ENCODE measurements at regions not wholly inside any gene's neighbourhood (a gene's known extent, or its start where the extent isn't known, plus 50 kb on each side); places are given as distances from the start of the nearest gene placed in this dataset.

DNA sequence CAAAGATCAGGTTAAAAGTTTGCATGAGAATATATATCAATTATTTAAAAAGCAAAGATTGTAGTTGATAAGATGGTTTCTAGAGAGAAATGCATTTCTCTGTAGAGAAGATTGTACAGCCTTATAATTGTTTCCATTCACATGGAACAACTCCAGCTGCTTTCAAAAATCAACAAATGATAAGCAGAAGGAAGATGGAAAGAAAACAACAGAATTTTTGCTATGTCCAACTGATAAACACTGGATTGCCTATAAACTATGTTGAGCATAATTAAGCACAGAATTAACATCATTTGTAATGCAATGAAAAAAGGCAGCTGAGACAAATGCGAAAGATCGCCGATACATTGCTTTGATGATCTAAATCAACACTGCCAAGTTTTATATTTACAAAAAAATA lies 89.0 kb downstream of the C3orf85 start:
- intact Hi-C loops (cut with micrococcal nuclease), result no loop called here
- no peaks in the 10 kb centered on the region for H3K36me3 ChIP-seq (ENCODE audit: control insufficient read depth in 2 of 2, extremely low read depth in 1 of 2, insufficient read depth in 2 of 2, low read length in 2 of 2)
- CTCF ChIA-PET, result no interaction called here
- H3K9me1 ChIP-seq (replicated peaks; ENCODE audit: control insufficient read depth, extremely low read depth, insufficient read depth, low read length), result no peaks in the 10 kb centered on the region
- H3K9me3 ChIP-seq (replicated peaks; ENCODE audit: control insufficient read depth, insufficient read depth, low read length), result no peaks in the 10 kb centered on the region
- H3K4me2 ChIP-seq (ENCODE audit: insufficient read depth, low read length), result no peak overlapping the region
- no peak overlapping the region for H3K4me3 ChIP-seq (replicated peaks in 1 of 3; ENCODE audit: insufficient read depth in 1 of 3, low read depth in 1 of 3, low read length in 3 of 3)
- no TSS peak for BruUV-seq (replicated peaks)
- no peaks in the 10 kb centered on the region for H3K27me3 ChIP-seq (ENCODE audit: control insufficient read depth in 2 of 2, insufficient read depth in 2 of 2, low read length in 2 of 2)
- TF ChIP-seq EZH2 (IDR thresholded peaks at IDR 0.05; ENCODE audit: borderline replicate concordance, low read depth, low read length, severe bottlenecking) (no peak), GATA2 (IDR thresholded peaks at IDR 0.05; ENCODE audit: insufficient read depth, insufficient read length, low read depth, low read length) (no peak), JUN (IDR thresholded peaks at IDR 0.05; ENCODE audit: borderline replicate concordance, insufficient read depth, insufficient read length, low read depth) (no peak), POLR2AphosphoS5 (IDR thresholded peaks at IDR 0.05; ENCODE audit: insufficient read depth, low read depth, low read length) (no peak)
- TF ChIP-seq, protein P1, sequence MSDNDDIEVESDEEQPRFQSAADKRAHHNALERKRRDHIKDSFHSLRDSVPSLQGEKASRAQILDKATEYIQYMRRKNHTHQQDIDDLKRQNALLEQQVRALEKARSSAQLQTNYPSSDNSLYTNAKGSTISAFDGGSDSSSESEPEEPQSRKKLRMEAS (IDR thresholded peaks at IDR 0.05; ENCODE audit: insufficient read depth, insufficient read length), result no peak
- FAIRE-seq (no peak), DNase-seq (ENCODE audit: low read depth, low spot score) (no peak)
- dilution Hi-C loops (cut with MboI; ENCODE audit: extremely low pct_ligation_motif_present, low sequenced_read_pairs), result no loop called here
- H4K20me1 ChIP-seq (replicated peaks; ENCODE audit: control insufficient read depth, extremely low read depth, insufficient read depth, low read length), result no peaks in the 10 kb centered on the region
- H3K4me1 ChIP-seq (ENCODE audit: control insufficient read depth, extremely low read depth, insufficient read depth, low read length), result no peaks in the 10 kb centered on the region
- no peak overlapping the region for H2AFZ ChIP-seq (ENCODE audit: low read depth, low read length)
- POLR2A ChIA-PET, result no interaction called here
- H3K27ac ChIP-seq (ENCODE audit: insufficient read depth, low read depth, low read length), result no peak overlapping the region
- no peaks in the 10 kb centered on the region for H3K79me2 ChIP-seq (ENCODE audit: control insufficient read depth, insufficient read depth, low read length)
- no peak overlapping the region for H3K9ac ChIP-seq (replicated peaks; ENCODE audit: extremely low read depth, insufficient read depth, low read length)

DNA sequence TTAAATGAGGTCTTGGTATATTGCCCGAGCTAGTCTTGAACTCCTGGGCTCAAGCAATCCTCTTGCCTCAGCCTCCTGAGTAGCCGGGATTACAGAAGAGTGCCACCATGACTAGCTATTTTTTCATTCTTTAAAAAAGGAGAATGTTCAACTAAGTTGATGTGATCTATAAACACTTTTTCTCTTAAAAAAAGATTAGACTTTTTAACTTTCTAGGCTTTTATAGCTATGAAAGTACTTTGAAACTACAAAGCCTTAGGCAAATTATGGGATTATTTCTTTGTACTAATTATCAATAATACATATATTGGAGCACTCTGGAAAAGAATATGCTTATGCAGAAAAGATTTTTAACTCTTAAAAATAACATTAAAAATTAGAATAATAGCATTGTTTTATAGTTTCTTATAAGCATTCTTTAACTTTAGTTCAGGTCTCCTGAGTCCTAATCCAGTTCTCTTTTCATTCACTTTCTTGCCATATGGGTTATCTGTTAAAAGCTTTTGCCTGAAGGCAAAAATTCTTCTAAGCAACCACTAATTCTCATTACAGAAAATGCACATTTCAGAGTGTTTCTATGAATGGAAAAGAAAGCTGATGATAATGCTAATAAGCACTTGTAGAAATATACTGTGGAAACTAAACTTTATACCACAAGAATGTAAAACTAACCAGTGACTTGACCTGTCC lies 87.8 kb downstream of the DPPA2 start:
- ChIA-PET POLR2A (no interaction called here), CTCF (no interaction called here)
- H3K4me3 ChIP-seq (replicated peaks in 1 of 3; ENCODE audit: insufficient read depth in 1 of 3, low read depth in 1 of 3, low read length in 3 of 3), result no peak overlapping the region
- no peak overlapping the region for H3K4me2 ChIP-seq (ENCODE audit: insufficient read depth, low read length)
- no peak for TF ChIP-seq FOS (IDR thresholded peaks at IDR 0.05; ENCODE audit: borderline replicate concordance, insufficient read depth, low read length)
- no peak for TF ChIP-seq GATA2 (IDR thresholded peaks at IDR 0.05; ENCODE audit: insufficient read depth, insufficient read length, low read depth, low read length)
- no peak for TF ChIP-seq POLR2A (IDR thresholded peaks at IDR 0.05; ENCODE audit: low read depth, low read length)
- no peak for FAIRE-seq
- no peak overlapping the region for H3K9ac ChIP-seq (replicated peaks; ENCODE audit: extremely low read depth, insufficient read depth, low read length)
- H3K27me3 ChIP-seq (ENCODE audit: control insufficient read depth in 2 of 2, insufficient read depth in 2 of 2, low read length in 2 of 2), result no peaks in the 10 kb centered on the region
- BruUV-seq (replicated peaks), result no TSS peak
- no peaks in the 10 kb centered on the region for H4K20me1 ChIP-seq (replicated peaks; ENCODE audit: control insufficient read depth, extremely low read depth, insufficient read depth, low read length)
- H2AFZ ChIP-seq (ENCODE audit: low read depth, low read length), result no peak overlapping the region
- H3K79me2 ChIP-seq (ENCODE audit: control insufficient read depth, insufficient read depth, low read length), result no peaks in the 10 kb centered on the region
- no peak for DNase-seq (ENCODE audit: low read depth, low spot score)
- no peaks in the 10 kb centered on the region for H3K36me3 ChIP-seq (ENCODE audit: control insufficient read depth in 2 of 2, extremely low read depth in 1 of 2, insufficient read depth in 2 of 2, low read length in 2 of 2)
- dilution Hi-C loops (cut with MboI; ENCODE audit: extremely low pct_ligation_motif_present, low sequenced_read_pairs), result no loop called here
- no peaks in the 10 kb centered on the region for H3K9me1 ChIP-seq (replicated peaks; ENCODE audit: control insufficient read depth, extremely low read depth, insufficient read depth, low read length)
- intact Hi-C loops (cut with micrococcal nuclease), result no loop called here
- H3K9me3 ChIP-seq (replicated peaks; ENCODE audit: control insufficient read depth, insufficient read depth, low read length), result no peaks in the 10 kb centered on the region
- H3K27ac ChIP-seq (ENCODE audit: insufficient read depth, low read depth, low read length), result no peak overlapping the region
- H3K4me1 ChIP-seq (ENCODE audit: control insufficient read depth, extremely low read depth, insufficient read depth, low read length), result no peaks in the 10 kb centered on the region
